DOHH2 (cell line): ENCODE measurements at regions not wholly inside any gene's neighbourhood (a gene's known extent, or its start where the extent isn't known, plus 50 kb on each side); places are given as distances from the start of the nearest gene placed in this dataset.

Experiments
- H3F3A ChIP-seq: fragments of 200-600 bp; sonication (generic), shearing (Covaris generic); 2 replicates; pipeline ENCODE4 v1.6.0; 2016; ENCODE audit warnings: antibody characterized with exemption, mild to moderate bottlenecking; ENCODE audit not compliant: control insufficient read depth, insufficient read depth
- H3K27ac ChIP-seq: fragments of 200-600 bp; sonication (generic); 2 replicates; pipeline ENCODE4 v1.5.1; 2014; ENCODE audit warnings: low read depth, mild to moderate bottlenecking, low read length, moderate library complexity
- H3K27me3 ChIP-seq: fragments of 200-600 bp; sonication (generic); 2 replicates; pipeline ENCODE4 v1.6.1; 2014; ENCODE audit warnings: mild to moderate bottlenecking, low read length, mixed read lengths; ENCODE audit not compliant: control insufficient read depth
- H3K36me3 ChIP-seq: fragments of 200-600 bp; sonication (generic); 2 replicates; pipeline ENCODE4 v1.6.1; 2014; ENCODE audit warnings: mild to moderate bottlenecking, low read length, moderate library complexity, mixed read lengths; ENCODE audit not compliant: control insufficient read depth
- H3K4me1 ChIP-seq: fragments of 200-600 bp; sonication (generic); 2 replicates; pipeline ENCODE4 v1.6.1; 2014; ENCODE audit warnings: mild to moderate bottlenecking, low read length, mixed read lengths; ENCODE audit not compliant: control insufficient read depth
- H3K4me2 ChIP-seq: fragments of 200-600 bp; sonication (generic); 2 replicates; pipeline ENCODE4 v1.6.0; 2014; ENCODE audit warnings: mild to moderate bottlenecking, low read length, moderate library complexity
- H3K4me3 ChIP-seq: fragments of 200-600 bp; sonication (generic); 2 replicates; pipeline ENCODE4 v1.5.1; 2014; ENCODE audit warnings: mild to moderate bottlenecking, low read length, mixed read lengths
- H3K79me2 ChIP-seq: fragments of 200-600 bp; sonication (generic); 2 replicates; pipeline ENCODE4 v1.6.1; 2014; ENCODE audit warnings: mild to moderate bottlenecking, low read length, mixed read lengths; ENCODE audit not compliant: control insufficient read depth
- H3K9me2 ChIP-seq: fragments of 200-600 bp; sonication (generic); replicated peaks from 2 replicates; pipeline ENCODE4 v1.6.1; 2014; ENCODE audit warnings: mild to moderate bottlenecking, low read length, mixed read lengths; ENCODE audit not compliant: control insufficient read depth
- H3K9me3 ChIP-seq: fragments of 200-600 bp; sonication (generic); 2 replicates; pipeline ENCODE4 v1.6.1; 2014; ENCODE audit warnings: antibody characterized with exemption, low read length, mixed read lengths; ENCODE audit not compliant: control insufficient read depth, insufficient read depth
- H4K20me1 ChIP-seq: fragments of 200-600 bp; sonication (generic); 2 replicates; pipeline ENCODE4 v1.6.0; 2014; ENCODE audit warnings: low read depth, mild to moderate bottlenecking, antibody characterized with exemption, low read length, moderate library complexity; ENCODE audit not compliant: control insufficient read depth, insufficient read depth
- CTCF ChIP-seq: fragments of 200-600 bp; sonication (generic); IDR thresholded peaks from one replicate; pipeline ENCODE4 v1.5.1; 2014; ENCODE audit warnings: antibody characterized with exemption, mild to moderate bottlenecking, low read depth, low read length; ENCODE audit not compliant: poor library complexity, severe bottlenecking
- EZH2phosphoT487 ChIP-seq: fragments of 200-600 bp; sonication (generic); IDR thresholded peaks from 2 replicates; pipeline ENCODE4 v1.6.1; 2017; ENCODE audit warnings: borderline replicate concordance, mild to moderate bottlenecking, antibody characterized with exemption, low read length, moderate library complexity, mixed read lengths

DNA sequence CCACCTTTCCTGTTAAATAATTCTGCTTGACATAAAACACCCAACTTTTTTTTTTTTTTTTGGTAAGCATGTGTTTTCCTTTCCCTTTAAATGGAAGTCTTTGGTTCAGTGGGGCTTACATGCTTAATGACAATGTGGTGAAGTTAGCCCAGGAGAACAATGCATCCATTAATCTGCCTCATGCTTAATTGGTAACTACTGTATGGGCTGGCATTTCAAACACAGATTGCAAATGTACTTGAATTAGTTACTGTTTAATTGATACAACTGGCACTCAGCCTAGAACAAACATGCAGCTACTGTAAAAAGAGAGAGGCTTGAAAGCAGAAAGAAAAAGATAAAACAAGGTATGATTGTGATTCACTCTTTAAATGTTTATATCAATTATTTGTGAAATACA, 483.6 kb upstream of the NOX3 start:
- no peak overlapping the region for H3K27ac ChIP-seq
- no peaks in the 10 kb centered on the region for H4K20me1 ChIP-seq
- H3K27me3 ChIP-seq = no peaks in the 10 kb centered on the region
- no peaks in the 10 kb centered on the region for H3F3A ChIP-seq
- no peaks in the 10 kb centered on the region for H3K9me2 ChIP-seq
- no peak overlapping the region for H3K4me3 ChIP-seq
- H3K4me2 ChIP-seq = no peak overlapping the region
- H3K9me3 ChIP-seq = no peaks in the 10 kb centered on the region
- H3K36me3 ChIP-seq = no peaks in the 10 kb centered on the region
- no peaks in the 10 kb centered on the region for H3K4me1 ChIP-seq
- no peak for TF ChIP-seq EZH2phosphoT487
- no peaks in the 10 kb centered on the region for H3K79me2 ChIP-seq

DNA sequence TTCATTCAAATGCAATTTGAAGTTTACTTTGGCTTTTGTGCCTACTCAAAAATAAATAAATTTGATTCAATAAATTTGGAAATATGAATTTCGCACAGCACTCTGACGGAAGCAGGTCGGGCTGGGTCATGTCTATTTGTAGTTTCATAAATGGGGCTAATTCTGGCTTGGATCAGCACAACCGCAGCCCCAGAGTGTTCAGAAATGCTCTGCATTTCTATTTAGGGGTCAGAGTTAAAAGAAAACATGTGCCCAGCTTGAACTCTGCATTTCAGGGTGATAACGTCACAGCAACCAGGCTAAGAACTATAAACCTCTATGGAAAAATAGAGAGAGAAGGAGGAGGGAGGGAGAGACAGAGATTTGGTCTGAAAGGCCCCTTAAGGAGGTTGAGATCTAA, 480.9 kb upstream of the NOX3 start:
- H3F3A ChIP-seq = no peaks in the 10 kb centered on the region
- H3K4me2 ChIP-seq = no peak overlapping the region
- no peaks in the 10 kb centered on the region for H3K27me3 ChIP-seq
- no peaks in the 10 kb centered on the region; the same call in 1 of the 2 replicates for H3K9me3 ChIP-seq
- no peaks in the 10 kb centered on the region for H3K79me2 ChIP-seq
- H4K20me1 ChIP-seq = no peaks in the 10 kb centered on the region
- no peaks in the 10 kb centered on the region for H3K9me2 ChIP-seq
- no peaks in the 10 kb centered on the region for H3K4me1 ChIP-seq
- no peak for TF ChIP-seq CTCF
- no peak for TF ChIP-seq EZH2phosphoT487
- no peaks in the 10 kb centered on the region for H3K36me3 ChIP-seq
- no peak overlapping the region for H3K4me3 ChIP-seq
- no peak overlapping the region for H3K27ac ChIP-seq

GRCh38 chr6:155936127-155936526, 480.5 kb upstream of the NOX3 start:
- no peaks in the 10 kb centered on the region; the same call in 1 of the 2 replicates for H3K9me3 ChIP-seq
- H3K4me3 ChIP-seq = no peak overlapping the region

More at GRCh38 chr6:155936127-155936526, 480.5 kb upstream of the NOX3 start:
- Histone ChIP-seq H3K27ac (no peak overlapping the region), H3K27me3 (no peaks in the 10 kb centered on the region), H3K4me1 (no peaks in the 10 kb centered on the region), H3K79me2 (no peaks in the 10 kb centered on the region), H3F3A (no peaks in the 10 kb centered on the region), H3K4me2 (no peak overlapping the region), H3K9me2 (no peaks in the 10 kb centered on the region), H4K20me1 (no peaks in the 10 kb centered on the region), H3K36me3 (no peaks in the 10 kb centered on the region)
- TF ChIP-seq CTCF = no peak
- no peak for TF ChIP-seq EZH2phosphoT487
